ENCODE measurements at regions not wholly inside any gene's neighbourhood (a gene's known extent, or its start where the extent isn't known, plus 50 kb on each side); places are given as distances from the start of the nearest gene placed in this dataset.

GRCh38 chr6:119514345-119514744, 164.8 kb upstream of the MAN1A1 start:
- TF ChIP-seq CTCF (conservative IDR thresholded peaks at IDR 0.05) (no peak), ZFX (IDR thresholded peaks at IDR 0.05) (no peak)

All from C4-2B (cell line).